ENCODE measurements at regions not wholly inside any gene's neighbourhood (a gene's known extent, or its start where the extent isn't known, plus 50 kb on each side); places are given as distances from the start of the nearest gene placed in this dataset.

DNA sequence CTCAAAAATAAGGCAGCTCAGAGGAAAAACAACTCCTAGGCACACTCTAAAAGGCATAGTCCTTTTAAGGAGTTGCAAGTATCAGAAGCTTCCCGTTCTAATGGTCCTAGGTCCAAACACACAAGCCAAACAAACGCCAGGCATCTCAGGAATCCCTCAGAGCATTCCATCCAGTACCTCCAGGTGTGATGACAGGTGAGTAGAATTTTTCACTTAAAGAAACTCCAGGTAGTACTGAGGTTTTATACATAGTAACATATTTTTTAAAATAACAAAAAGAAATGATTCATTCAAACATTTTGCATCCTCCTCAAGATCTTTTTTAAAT lies 1092.3 kb downstream of the TUSC7 start:
- H3K9me3 ChIP-seq = no peaks in the 10 kb centered on the region
- intact Hi-C loops (cut with DNase I; ENCODE audit: low total_unique reads) = no loop called here
- no peak for DNase-seq
- TF ChIP-seq EP300 (IDR thresholded peaks at IDR 0.05) = no peak
- TF ChIP-seq, protein P1, sequence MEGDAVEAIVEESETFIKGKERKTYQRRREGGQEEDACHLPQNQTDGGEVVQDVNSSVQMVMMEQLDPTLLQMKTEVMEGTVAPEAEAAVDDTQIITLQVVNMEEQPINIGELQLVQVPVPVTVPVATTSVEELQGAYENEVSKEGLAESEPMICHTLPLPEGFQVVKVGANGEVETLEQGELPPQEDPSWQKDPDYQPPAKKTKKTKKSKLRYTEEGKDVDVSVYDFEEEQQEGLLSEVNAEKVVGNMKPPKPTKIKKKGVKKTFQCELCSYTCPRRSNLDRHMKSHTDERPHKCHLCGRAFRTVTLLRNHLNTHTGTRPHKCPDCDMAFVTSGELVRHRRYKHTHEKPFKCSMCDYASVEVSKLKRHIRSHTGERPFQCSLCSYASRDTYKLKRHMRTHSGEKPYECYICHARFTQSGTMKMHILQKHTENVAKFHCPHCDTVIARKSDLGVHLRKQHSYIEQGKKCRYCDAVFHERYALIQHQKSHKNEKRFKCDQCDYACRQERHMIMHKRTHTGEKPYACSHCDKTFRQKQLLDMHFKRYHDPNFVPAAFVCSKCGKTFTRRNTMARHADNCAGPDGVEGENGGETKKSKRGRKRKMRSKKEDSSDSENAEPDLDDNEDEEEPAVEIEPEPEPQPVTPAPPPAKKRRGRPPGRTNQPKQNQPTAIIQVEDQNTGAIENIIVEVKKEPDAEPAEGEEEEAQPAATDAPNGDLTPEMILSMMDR (IDR thresholded peaks at IDR 0.05) = no peak
- no peak for TF ChIP-seq POLR2A (IDR thresholded peaks at IDR 0.05)
- TF ChIP-seq POLR2AphosphoS5 (IDR thresholded peaks at IDR 0.05) = no peak
- H3K4me3 ChIP-seq = no peak overlapping the region
- no peaks in the 10 kb centered on the region for H3K4me1 ChIP-seq
- WGBS, 5 donors = 31 to 37% (median 33%) methylated on average over 2 of the region's 2 CpGs
- H3K27me3 ChIP-seq = no peaks in the 10 kb centered on the region
- H3K36me3 ChIP-seq = no peaks in the 10 kb centered on the region
- H3K27ac ChIP-seq = no peak overlapping the region

- 50 to 69% (median 62%) methylated on average over 1 of the region's 1 CpG for WGBS, 5 donors
- intact Hi-C loops (cut with DNase I; ENCODE audit: low total_unique reads) = no loop called here
Observed at GRCh38 chr3:117809186-117810081, 1099.9 kb downstream of the TUSC7 start.

GRCh38 chr3:117811786-117812185 lies 1102.2 kb downstream of the TUSC7 start:
- WGBS, 5 donors = 29 to 56% (median 52%) methylated on average over 2 of the region's 2 CpGs
- no peaks in the 10 kb centered on the region for H3K27me3 ChIP-seq
- no peak overlapping the region for H3K4me3 ChIP-seq
- peak in 1 of 2 donors; percentile 12 for DNase-seq
- no peaks in the 10 kb centered on the region for H3K36me3 ChIP-seq
- H3K4me1 ChIP-seq = no peaks in the 10 kb centered on the region
- no peak overlapping the region for H3K27ac ChIP-seq
- TF ChIP-seq, protein P1 (IDR thresholded peaks at IDR 0.05) = no peak
- no peak for TF ChIP-seq EP300 (IDR thresholded peaks at IDR 0.05)
- no peak for TF ChIP-seq POLR2AphosphoS5 (IDR thresholded peaks at IDR 0.05)
- no peak for TF ChIP-seq POLR2A (IDR thresholded peaks at IDR 0.05)
- intact Hi-C loops (cut with DNase I; ENCODE audit: low total_unique reads) = no loop called here
- no peaks in the 10 kb centered on the region for H3K9me3 ChIP-seq

More at GRCh38 chr3:117809186-117810081, 1099.9 kb downstream of the TUSC7 start:
- H3K9me3 ChIP-seq = no peaks in the 10 kb centered on the region
- H3K36me3 ChIP-seq = no peaks in the 10 kb centered on the region
- H3K4me3 ChIP-seq = no peak overlapping the region
- no peaks in the 10 kb centered on the region for H3K27me3 ChIP-seq
- no peak overlapping the region for H3K27ac ChIP-seq
- TF ChIP-seq, protein P1 (IDR thresholded peaks at IDR 0.05) = no peak
- TF ChIP-seq POLR2AphosphoS5 (IDR thresholded peaks at IDR 0.05) = no peak
- no peak for TF ChIP-seq POLR2A (IDR thresholded peaks at IDR 0.05)
- no peak for TF ChIP-seq EP300 (IDR thresholded peaks at IDR 0.05)
- no peaks in the 10 kb centered on the region for H3K4me1 ChIP-seq
- DNase-seq = no peak

- 52 to 61% (median 56%) methylated on average over 2 of the region's 2 CpGs for WGBS, 5 donors
- TF ChIP-seq, protein P1 (IDR thresholded peaks at IDR 0.05) = no peak
- TF ChIP-seq POLR2AphosphoS5 (IDR thresholded peaks at IDR 0.05) (no peak), EP300 (IDR thresholded peaks at IDR 0.05) (no peak), POLR2A (IDR thresholded peaks at IDR 0.05) (no peak)
- peak in 1 of 2 donors; percentile 7 for DNase-seq
- Histone ChIP-seq H3K27me3 (no peaks in the 10 kb centered on the region), H3K9me3 (no peaks in the 10 kb centered on the region), H3K27ac (no peak overlapping the region), H3K4me1 (no peaks in the 10 kb centered on the region), H3K4me3 (no peak overlapping the region), H3K36me3 (no peaks in the 10 kb centered on the region)
- intact Hi-C loops (cut with DNase I; ENCODE audit: low total_unique reads) = no loop called here
Observed at GRCh38 chr3:117814975-117815374, 1105.4 kb downstream of the TUSC7 start.
